Stimulated activated CD8-positive, alpha-beta memory T cell treated with anti-CD3 and anti-CD28 coated beads, Interleukin-7, amount 100 ng/mL, for 48 hours (primary cell): ENCODE measurements at regions not wholly inside any gene's neighbourhood (a gene's known extent, or its start where the extent isn't known, plus 50 kb on each side); places are given as distances from the start of the nearest gene placed in this dataset.

Source experiments
- DNase-seq, 2 donors: peaks; one replicate each; pipeline ENCODE4 v3.0.0-alpha.2; 2020; ENCODE audit warnings: low read depth in 1 of 2; ENCODE audit errors: extremely low read depth in 1 of 2

DNA sequence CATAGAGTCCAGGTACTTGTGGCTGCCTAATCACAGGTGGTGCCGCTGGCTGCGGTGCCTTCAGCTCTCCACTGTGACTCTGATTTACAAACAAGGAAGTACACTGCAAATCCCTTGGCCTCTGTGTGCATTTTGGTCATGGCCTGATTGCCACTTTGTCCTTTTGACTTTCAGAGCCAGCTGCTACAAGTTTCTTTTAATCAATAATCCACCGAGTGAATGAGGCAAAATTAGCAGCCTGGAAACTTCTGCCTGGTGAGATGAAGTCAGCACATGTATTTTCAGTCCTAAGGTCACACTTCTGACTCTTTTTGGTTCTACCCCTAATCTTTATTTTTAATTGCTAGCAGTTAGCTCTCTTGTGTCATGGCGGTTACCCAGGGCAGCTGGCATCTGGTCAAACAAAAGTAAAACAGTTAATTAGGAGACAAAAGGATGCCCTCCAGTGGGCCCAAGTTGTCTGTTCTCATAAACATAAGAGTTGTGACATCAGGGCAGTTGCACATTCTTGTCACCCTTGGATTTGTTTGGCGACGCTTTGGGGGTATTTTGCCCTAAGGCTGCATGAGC, 62.3 kb upstream of the LNX1 start:
- no peak for DNase-seq

DNA sequence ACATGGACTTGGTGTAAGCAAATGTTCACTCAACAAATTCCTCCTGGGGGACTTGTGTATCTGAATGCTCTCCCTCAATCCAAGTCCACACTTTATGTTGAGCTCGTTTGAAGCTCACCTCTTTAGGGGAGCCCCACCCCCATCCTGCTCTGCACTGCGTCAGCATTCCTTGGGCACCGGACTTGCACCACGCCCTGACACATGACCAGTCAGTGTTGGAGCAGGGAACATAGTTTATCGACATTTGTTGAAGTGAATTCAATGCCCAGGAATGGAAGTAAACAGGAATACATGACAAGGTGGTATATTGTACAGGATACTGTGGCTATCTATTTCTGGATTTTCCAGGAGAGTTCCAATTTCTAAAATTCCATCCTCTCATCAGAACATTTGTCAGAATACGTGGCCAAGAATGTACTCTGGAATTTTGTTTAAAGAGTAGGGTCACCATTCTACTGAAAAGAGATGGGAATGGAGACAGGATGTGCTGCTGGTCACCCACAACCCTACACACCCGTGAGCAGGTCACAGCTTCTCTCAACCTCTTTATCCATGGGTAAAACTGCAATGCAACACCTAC, 60.0 kb upstream of the LNX1 start:
- no peak for DNase-seq

DNA sequence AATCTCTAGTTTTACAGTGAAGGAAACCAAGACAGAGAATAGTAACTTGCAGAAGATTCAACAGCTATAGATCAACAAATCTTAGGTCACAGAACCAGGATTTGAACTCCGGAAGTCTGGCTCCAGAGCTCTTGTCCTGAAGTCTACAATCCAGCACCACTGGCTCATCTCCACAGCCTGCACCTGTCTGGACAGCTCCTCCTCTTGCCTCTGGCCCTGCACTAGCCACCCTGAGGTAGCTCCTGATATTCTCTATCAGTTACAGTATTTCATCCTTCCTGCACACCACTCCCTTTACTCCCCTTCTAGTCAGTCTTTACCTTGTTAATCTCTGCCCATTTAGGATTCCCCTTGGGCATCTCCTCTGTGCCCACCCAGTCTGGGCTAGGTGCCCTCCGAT, 58.1 kb upstream of the LNX1 start:
- DNase-seq, result no peak

DNA sequence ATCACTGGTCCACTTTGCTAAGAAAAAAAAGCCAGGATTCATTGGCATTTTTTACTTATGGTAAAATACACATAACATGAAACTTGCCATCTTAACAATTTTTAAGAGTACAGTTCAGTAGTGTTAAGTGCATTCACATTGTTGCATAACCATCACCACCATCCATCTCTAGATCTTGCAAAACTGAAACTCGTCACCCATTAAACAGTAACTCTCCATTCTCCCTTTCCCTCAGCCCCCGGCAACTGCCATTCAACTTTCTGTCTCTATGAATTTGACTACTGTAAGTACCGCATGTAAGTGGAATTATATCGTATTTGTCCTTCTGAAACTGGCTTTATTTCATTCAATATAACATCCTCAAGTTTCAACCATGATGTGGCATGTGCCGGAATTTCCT, 56.3 kb upstream of the LNX1 start:
- DNase-seq, result no peak

DNA sequence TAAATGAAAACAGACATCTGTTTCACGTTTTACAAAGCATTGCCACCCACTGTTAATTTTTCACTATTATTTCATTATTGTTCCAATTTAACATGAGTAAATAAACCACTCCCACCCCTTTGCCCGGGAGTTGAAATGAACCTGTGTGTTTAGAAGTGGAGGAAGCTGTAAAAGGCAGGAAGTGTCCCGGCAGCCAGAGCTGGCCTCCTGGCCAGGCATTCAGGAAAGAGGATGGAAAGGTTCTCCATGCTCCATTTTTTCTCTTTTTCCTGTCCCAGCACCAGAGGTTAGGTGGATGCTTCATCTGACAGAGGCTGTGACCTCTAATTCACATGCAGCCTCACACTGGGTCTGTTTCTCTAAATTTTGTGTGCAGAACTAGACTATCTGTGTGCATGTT, 55.5 kb upstream of the LNX1 start:
- no peak for DNase-seq

DNA sequence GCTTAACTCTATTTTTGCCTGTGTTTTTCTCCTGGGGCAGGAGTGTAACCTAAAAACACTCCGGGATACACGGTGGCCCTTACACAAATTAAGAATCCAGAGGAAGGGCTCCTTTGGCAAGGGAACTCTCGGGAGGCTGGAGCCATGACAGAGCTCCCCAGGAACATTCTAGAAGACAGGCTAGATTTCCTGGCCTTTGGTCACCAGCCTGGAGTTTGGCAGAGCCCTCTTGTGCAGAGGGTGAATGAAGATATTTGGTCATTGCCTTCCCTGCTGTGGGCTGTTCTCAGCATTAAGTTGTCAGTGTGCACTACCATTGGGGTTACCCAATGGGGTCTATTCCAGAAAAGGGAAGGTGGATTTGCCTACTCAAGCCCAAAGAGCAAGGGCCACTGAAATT, 53.8 kb upstream of the LNX1 start:
- no peak for DNase-seq

DNA sequence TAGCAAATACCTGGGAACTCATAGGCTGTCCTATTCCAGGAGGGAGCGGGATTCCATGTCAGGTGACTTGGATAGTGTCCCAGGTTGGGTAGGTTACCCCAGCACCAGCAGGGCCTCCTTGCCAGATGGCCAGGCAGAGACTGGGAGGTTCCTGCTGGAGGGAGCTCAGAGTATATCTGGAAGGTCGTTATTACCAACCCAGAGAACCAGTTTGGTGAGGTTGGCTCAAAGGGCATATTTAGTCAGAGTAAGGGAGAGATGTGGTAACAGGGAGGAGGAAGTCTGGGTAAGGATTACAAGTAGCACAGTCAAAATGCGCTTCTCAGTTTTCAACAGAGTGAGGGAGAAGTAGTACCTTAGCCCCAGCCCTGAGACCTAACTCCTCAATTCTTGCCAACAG, 53.3 kb upstream of the LNX1 start:
- no peak for DNase-seq
